Activated T-cell treated with anti-CD3 and anti-CD28 coated beads, Interleukin-2, amount 50 U/mL, for 72 hours (primary cell): ENCODE measurements at regions not wholly inside any gene's neighbourhood (a gene's known extent, or its start where the extent isn't known, plus 50 kb on each side); places are given as distances from the start of the nearest gene placed in this dataset.

ENCODE experiments used
- ATAC-seq, 2 donors: fragments of 150-1000 bp; cut with Tn5 transposase; replicated peaks in 1 of 2; 2 replicates each; pipeline ENCODE4 v1.10.0; 2021; ENCODE audit warnings: moderate library complexity in 2 of 2, mild to moderate bottlenecking in 1 of 2
- DNase-seq, 2 donors: peaks; one replicate each; pipeline ENCODE4 v3.0.0; 2021 to 2022; ENCODE audit warnings: mixed read lengths in 1 of 2
- H3K27ac Mint-ChIP-seq: one replicate; pipeline ENCODE4 v1.8.0; 2022; ENCODE audit warnings: mild to moderate bottlenecking, moderate library complexity, mixed read lengths
- H3K27me3 Mint-ChIP-seq: one replicate; pipeline ENCODE4 v1.8.0; 2022; ENCODE audit warnings: low read depth, mixed read lengths
- H3K36me3 Mint-ChIP-seq, 2 donors: one replicate each; pipeline ENCODE4 v1.8.0; 2022; ENCODE audit warnings: mixed read lengths in 2 of 2, mild to moderate bottlenecking in 1 of 2; ENCODE audit not compliant: insufficient read depth in 2 of 2
- H3K4me1 Mint-ChIP-seq: one replicate; pipeline ENCODE4 v1.8.0; 2022; ENCODE audit warnings: low read depth, mixed read lengths
- H3K4me3 Mint-ChIP-seq, 2 donors: one replicate each; pipeline ENCODE4 v1.8.0; 2022; ENCODE audit warnings: mild to moderate bottlenecking in 2 of 2, mixed read lengths in 2 of 2, moderate library complexity in 2 of 2
- H3K9me3 Mint-ChIP-seq, 2 donors: one replicate each; pipeline ENCODE4 v1.8.0; 2022; ENCODE audit warnings: mixed read lengths in 2 of 2

DNA sequence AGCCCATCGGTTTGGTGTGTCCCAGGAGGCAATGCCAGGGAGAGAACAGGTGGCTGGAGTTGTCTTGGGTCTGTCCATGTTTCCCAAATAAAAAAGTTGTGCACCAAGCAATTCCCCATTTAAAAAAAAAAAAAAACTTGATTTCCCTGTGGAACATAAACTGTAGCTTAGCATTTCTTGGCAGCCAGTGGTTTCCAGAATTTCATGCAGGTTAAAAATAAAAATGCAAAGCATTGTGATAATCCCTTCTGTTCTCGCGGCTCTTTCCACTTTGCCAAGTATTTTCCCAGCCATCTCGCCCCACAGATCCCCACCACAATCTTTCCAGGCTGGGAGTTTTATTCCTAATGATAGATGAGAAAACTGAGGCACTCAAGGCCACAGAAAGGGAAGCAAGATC, 51.4 kb upstream of the MSX1 start:
- H3K4me3 Mint-ChIP-seq, result no peak overlapping the region
- no peak overlapping the region for H3K27ac Mint-ChIP-seq
- peaks cover 7 to 9% of the 10 kb centered on the region in 2 donors for H3K9me3 Mint-ChIP-seq
- ATAC-seq (no peak), DNase-seq (no peak)
- no peaks in the 10 kb centered on the region for H3K4me1 Mint-ChIP-seq
- peaks cover 0 to 2% of the 10 kb centered on the region in 2 donors for H3K36me3 Mint-ChIP-seq
- H3K27me3 Mint-ChIP-seq, result peaks cover 21% of the 10 kb centered on the region

DNA sequence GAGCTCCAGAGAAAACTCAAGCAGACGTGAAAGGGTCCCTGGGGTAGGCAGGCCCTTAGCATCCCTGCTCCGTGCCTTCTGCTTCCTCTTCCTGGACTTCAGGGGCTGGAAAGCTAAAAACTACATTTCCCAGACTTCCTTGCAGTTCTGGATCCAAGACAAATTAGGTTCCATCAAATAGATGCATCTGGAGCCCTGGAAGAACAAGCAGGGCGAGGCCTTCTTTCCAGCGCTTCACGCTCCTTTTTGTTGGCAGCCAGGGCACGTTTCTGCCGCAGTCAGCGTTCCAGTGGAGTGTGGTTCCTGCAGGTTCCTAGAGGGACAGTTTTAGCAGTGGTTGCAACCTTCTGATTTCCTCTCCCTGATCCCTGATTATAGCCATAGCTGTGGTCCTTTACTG, 53.6 kb upstream of the MSX1 start:
- Mint-ChIP-seq H3K27me3 (no peaks in the 10 kb centered on the region), H3K9me3 (peaks cover 2 to 4% of the 10 kb centered on the region in 2 donors), H3K4me1 (no peaks in the 10 kb centered on the region), H3K4me3 (no peak overlapping the region), H3K36me3 (peaks cover 0 to 2% of the 10 kb centered on the region in 2 donors), H3K27ac (no peak overlapping the region)
- ATAC-seq (no peak), DNase-seq (no peak)

DNA sequence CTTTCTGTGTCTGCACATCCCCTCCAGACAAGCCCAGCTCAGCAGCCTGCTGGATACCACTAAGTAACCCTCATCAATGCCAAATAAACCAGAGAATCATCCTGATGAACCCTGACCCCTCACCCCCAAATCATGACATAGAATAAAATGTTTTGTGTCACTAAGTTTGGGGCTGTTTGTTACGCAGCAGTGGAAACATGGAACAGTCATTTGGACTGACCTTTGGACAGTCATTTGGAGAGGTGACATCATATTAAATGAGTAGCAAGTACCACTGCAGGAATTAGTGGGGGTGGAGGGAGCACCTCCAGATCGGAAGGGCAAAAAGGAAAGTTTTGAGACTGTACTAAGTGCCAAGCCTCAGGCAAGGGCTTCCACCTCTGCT, 55.6 kb upstream of the MSX1 start:
- no peak overlapping the region for H3K27ac Mint-ChIP-seq
- no peak for DNase-seq
- H3K36me3 Mint-ChIP-seq, result peaks cover 0 to 2% of the 10 kb centered on the region in 2 donors
- H3K4me3 Mint-ChIP-seq, result no peak overlapping the region
- no peak for ATAC-seq
- H3K27me3 Mint-ChIP-seq, result no peaks in the 10 kb centered on the region
- H3K4me1 Mint-ChIP-seq, result no peaks in the 10 kb centered on the region
- H3K9me3 Mint-ChIP-seq, result peaks cover 2 to 3% of the 10 kb centered on the region in 2 donors

DNA sequence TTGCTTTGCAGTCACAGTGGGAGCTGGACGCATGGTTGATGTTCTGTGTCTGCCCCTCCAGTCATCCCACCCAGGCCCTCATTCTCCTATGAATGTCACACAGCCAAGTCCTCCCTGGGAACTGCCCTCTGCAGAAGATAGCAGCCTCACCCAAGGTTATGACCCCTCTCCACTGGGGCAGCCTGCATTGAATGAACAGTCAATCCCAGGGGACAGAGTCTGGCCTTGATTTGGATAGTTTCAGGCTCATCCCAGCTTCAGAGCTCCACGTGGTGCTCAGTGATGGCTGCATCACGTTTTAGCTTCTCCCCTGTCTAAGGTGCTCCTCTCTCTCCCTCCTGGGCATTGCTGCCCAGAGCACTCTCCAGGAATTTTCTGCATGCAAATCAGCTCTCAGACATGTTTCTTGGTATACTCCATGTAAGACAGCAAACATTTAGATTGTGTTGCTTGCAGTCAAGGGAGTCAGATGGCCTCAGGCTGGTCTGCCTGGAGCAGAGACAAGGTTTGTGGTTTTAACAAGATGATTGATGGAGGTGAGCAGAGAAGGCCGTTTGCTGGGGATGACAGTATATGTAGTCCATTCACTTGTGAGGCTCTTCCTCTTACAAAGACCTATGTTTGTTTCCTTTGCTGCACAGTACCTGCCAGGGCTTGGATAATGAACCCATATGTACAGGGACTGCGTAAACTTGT, 56.1 kb upstream of the MSX1 start:
- no peak for DNase-seq
- no peak overlapping the region for H3K27ac Mint-ChIP-seq

DNA sequence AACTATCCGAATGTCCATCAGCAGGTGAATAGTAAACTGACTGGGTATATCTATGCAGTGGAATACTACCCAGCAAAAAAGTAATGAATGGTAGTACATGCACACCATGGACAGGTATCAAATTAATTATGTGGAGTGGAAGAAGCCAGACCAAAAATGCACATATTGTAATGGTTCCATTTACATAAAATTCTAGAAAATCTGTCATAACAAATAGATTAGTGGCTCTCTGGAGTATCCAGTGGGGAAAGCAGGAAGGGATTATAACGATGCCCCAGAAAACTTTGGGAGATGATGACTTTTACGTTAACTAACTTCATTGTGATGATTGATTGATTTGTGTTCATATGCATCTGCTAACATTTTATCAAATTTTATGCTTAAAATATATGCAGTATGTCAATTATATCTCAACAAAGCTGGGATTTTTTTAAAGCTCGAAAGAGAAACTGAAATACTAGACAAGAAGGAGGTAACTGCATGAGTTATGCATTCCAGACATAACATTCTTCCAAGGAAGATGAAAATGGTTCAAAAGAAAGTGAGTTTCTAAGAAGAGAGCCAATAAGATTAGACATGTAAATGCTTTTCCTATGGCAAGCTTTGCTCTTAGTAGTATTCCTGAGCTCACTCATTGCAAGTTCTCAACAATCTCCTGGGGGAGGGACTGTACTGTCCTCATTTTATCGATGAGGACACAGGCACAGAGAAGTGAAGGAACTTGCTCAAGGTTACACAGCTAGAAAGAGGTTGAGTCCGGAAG, 58.6 kb upstream of the MSX1 start:
- Mint-ChIP-seq H3K9me3 (peaks cover 2 to 5% of the 10 kb centered on the region in 2 donors), H3K27me3 (no peaks in the 10 kb centered on the region), H3K4me1 (no peaks in the 10 kb centered on the region), H3K36me3 (peaks cover 0 to 3% of the 10 kb centered on the region in 2 donors), H3K4me3 (no peak overlapping the region), H3K27ac (no peak overlapping the region)
- no peak for DNase-seq
- ATAC-seq, result no peak

More for the DNA sequence above, 56.1 kb upstream of the MSX1 start:
- Mint-ChIP-seq H3K9me3 (peaks cover 2 to 3% of the 10 kb centered on the region in 2 donors), H3K36me3 (peaks cover 0 to 2% of the 10 kb centered on the region in 2 donors), H3K4me1 (no peaks in the 10 kb centered on the region), H3K4me3 (no peak overlapping the region), H3K27me3 (no peaks in the 10 kb centered on the region)
- ATAC-seq, result no peak

DNA sequence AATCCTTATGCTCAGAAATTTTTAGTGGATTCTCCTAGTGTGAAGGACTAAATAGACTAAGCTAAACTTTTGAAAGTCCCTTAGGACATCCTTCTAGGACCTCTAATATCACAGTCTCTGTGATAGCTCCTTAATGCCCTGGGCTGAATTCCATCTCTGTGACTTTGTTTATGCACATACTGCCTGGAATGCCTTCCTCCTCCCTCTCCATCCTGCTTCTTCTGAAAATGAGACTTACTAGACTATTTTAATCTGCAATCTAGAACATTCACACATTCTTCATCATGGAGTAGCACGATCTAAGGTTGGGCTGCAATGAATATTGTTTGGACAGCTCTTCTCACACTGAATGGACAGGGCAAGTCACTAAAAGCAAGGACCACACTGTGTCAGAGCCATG, 65.0 kb upstream of the MSX1 start:
- Mint-ChIP-seq H3K27me3 (peaks cover 6% of the 10 kb centered on the region), H3K4me3 (no peak overlapping the region), H3K4me1 (no peaks in the 10 kb centered on the region), H3K9me3 (peaks cover 13 to 17% of the 10 kb centered on the region in 2 donors), H3K36me3 (peaks cover 7 to 10% of the 10 kb centered on the region in 2 donors), H3K27ac (no peak overlapping the region)
- ATAC-seq, result no peak
- DNase-seq, result no peak

DNA sequence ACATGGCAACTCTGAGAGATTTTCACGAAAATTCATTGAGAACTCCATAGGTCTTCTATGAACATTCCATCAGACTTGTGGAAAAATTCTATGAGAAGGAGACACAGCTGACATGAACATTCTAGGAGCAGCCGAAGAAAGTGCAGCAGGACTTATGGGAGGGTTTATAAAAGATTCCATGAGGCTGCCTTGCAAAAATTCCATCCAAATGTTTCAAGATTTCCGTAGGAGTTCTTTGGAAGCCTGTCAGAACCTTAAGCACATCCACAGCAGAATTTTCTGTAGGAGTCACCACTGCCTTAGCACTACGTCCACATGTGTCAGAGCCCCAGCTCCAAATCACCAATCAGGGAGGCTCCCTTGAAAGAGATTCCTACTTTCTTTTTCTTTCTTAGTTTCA, 67.0 kb upstream of the MSX1 start:
- DNase-seq, result no peak
- ATAC-seq, result no peak
- peaks cover 6% of the 10 kb centered on the region for H3K27me3 Mint-ChIP-seq
- H3K36me3 Mint-ChIP-seq, result peaks cover 17 to 18% of the 10 kb centered on the region in 2 donors
- peaks cover 22 to 26% of the 10 kb centered on the region in 2 donors for H3K9me3 Mint-ChIP-seq
- no peak overlapping the region for H3K4me3 Mint-ChIP-seq
- no peak overlapping the region for H3K27ac Mint-ChIP-seq
- H3K4me1 Mint-ChIP-seq, result peaks cover 5% of the 10 kb centered on the region

DNA sequence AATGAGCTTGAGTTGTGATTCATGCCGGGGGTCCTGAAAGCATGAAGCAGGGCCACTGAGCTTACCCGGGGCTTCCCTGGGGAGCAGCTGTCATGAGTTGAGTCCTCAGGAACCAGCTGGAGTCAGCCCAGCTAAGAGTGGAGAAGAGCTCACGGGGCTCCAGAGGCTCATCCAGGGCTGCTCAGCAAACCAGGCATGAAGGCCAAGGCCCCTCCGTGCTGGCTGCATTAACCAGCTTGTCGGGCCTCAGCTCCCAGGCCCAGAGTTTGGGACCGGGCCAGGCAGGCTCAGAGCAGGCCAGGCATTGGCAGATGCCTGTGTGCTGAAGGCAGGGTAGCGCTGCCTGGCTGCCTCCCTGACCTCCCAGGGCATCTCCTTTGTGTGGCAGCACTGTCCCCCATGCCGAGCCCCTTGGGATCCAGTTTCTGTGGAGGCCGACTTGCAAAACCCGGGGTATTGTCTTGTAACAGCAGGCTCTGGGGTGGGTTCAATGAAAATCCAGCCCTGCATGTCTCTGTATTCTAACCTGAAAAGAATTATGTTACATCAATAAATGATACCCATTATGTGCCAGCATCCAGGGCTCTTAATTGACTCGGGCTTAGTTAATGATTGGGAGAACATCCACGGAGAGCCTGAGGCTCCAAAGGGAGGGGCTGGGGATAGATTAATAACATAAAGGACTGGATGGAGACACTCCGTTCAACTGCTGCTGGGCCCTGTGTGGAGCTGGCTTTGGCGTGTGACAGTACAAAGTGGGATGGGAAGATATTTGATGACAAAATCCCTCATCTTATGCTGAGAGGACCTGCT, 68.0 kb upstream of the MSX1 start:
- peaks cover 6% of the 10 kb centered on the region for H3K27me3 Mint-ChIP-seq
- ATAC-seq, result no peak
- peaks cover 15 to 18% of the 10 kb centered on the region in 2 donors for H3K36me3 Mint-ChIP-seq

DNA sequence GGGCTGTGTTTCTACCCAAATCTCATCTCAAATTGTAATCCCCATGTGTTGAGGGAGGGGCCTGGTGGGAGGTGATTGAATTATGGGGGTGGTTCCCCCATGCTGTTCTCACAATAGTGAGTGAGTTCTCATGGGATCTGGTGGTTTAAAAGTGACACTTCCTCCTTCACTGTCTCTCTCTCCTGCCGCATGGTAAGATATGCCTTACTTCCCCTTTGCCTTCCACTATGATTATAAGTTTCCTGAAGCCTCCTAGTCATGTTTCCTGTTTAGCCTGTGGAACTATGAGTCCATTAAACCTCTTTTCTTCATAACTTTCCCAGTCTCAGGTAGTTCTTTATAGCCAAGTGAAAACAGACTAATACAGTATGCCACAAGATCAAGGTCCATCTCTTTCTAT, 70.0 kb upstream of the MSX1 start:
- peaks cover 6% of the 10 kb centered on the region for H3K27me3 Mint-ChIP-seq
- no peak for DNase-seq
- peaks cover 24 to 26% of the 10 kb centered on the region in 2 donors for H3K9me3 Mint-ChIP-seq
- H3K36me3 Mint-ChIP-seq, result peaks cover 17 to 18% of the 10 kb centered on the region in 2 donors
- no peak overlapping the region for H3K4me3 Mint-ChIP-seq
- H3K27ac Mint-ChIP-seq, result no peak overlapping the region
- no peak for ATAC-seq
- peaks cover 7% of the 10 kb centered on the region for H3K4me1 Mint-ChIP-seq

More for the DNA sequence above, 68.0 kb upstream of the MSX1 start:
- Mint-ChIP-seq H3K4me1 (peaks cover 7% of the 10 kb centered on the region), H3K9me3 (peaks cover 22 to 27% of the 10 kb centered on the region in 2 donors), H3K27ac (no peak overlapping the region), H3K4me3 (no peak overlapping the region)
- DNase-seq, result no peak

DNA sequence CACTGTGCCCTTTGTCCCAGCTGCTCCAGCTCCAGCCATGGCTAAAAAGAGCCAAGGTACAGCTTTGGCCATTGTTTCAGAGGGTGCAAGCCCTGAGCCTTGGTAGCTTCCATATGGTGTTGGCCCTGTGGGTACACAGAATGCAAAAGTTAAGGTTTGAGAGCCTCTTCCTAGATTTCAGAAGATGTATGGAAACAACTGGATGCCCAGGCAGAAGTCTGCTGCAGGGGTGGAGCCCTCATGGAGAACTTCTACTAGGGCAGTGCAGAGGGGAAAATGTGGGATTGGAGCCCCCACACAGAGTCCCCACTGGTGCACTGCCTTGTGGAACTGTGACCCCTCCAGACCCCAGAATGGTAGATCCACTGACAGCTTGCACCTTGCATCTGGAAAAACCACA, 70.9 kb upstream of the MSX1 start:
- peaks cover 5% of the 10 kb centered on the region for H3K27me3 Mint-ChIP-seq
- H3K4me1 Mint-ChIP-seq, result peaks cover 7% of the 10 kb centered on the region
- DNase-seq, result no peak
- H3K4me3 Mint-ChIP-seq, result no peak overlapping the region
- no peak overlapping the region for H3K27ac Mint-ChIP-seq
- H3K36me3 Mint-ChIP-seq, result peaks cover 16 to 17% of the 10 kb centered on the region in 2 donors
- ATAC-seq, result no peak
- peaks cover 22% of the 10 kb centered on the region in 2 donors for H3K9me3 Mint-ChIP-seq

DNA sequence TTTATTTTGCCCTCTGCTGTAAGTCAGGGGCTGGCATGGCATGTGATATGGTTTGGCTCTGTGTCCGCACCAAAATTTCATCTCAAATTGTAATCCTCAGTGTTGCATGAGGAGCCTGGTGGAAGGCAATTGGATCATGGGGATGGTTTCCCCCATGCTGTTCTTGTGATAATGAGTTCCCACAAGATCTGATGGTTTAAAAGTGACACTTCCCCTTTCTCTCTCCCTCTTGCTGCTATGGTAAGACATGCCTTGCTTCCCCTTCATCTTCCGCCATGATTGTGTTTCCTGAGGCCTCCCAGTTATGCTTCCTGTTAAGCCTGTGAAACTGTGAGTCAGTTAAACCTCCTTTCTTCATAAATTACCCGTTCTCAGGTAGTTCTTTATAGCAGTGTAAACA, 72.0 kb upstream of the MSX1 start:
- H3K27me3 Mint-ChIP-seq, result no peaks in the 10 kb centered on the region
- DNase-seq (no peak), ATAC-seq (no peak)
- peaks cover 7% of the 10 kb centered on the region for H3K4me1 Mint-ChIP-seq
- H3K4me3 Mint-ChIP-seq, result no peak overlapping the region
- H3K9me3 Mint-ChIP-seq, result peaks cover 17 to 18% of the 10 kb centered on the region in 2 donors
- no peak overlapping the region for H3K27ac Mint-ChIP-seq
- peaks cover 13 to 17% of the 10 kb centered on the region in 2 donors for H3K36me3 Mint-ChIP-seq

DNA sequence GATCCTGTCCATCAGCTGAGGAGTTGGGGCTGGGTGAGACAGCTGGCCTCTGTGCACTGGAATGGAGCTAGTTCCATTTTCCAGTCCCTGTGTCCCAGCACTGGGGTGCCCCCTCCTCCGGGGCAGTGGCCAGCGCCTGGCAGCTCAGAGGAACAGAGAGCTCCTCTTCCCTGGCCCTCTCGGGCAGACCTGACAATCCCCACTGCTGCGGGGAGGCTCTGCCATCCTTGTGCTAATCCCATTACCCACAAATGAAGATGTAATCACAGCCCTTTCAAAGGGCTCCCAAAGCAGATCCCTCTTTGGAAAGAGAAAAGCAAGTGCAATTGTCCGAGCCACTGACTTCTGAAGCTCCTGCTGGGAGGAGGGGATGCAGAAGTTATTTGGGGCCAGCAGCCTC, 75.1 kb upstream of the MSX1 start:
- Mint-ChIP-seq H3K4me3 (no peak overlapping the region), H3K9me3 (peaks cover 12 to 13% of the 10 kb centered on the region in 2 donors), H3K27me3 (no peaks in the 10 kb centered on the region), H3K27ac (no peak overlapping the region), H3K36me3 (peaks cover 8 to 13% of the 10 kb centered on the region in 2 donors), H3K4me1 (peaks cover 7% of the 10 kb centered on the region)
- no peak for ATAC-seq
- no peak for DNase-seq

DNA sequence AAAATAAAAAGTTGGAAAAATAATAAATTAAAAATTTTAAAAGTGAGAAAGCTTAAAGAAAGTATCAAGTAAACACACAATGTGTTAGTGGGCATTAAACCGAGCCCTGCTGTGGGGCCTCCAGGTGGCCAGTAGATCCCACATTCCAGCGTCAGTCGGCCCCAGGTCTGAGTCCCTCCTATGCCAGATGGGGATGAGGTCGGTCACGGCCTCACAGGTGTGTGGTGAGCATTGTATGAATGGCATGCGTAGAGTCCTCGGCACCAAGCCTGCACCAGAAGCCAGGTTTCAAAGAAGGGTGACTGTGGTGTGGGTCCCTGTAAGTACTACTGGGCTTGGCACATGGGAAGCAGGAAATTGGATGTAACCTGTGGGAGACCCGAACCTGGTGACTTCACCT, 75.6 kb upstream of the MSX1 start:
- peaks cover 7% of the 10 kb centered on the region for H3K4me1 Mint-ChIP-seq
- H3K27me3 Mint-ChIP-seq, result no peaks in the 10 kb centered on the region
- no peak overlapping the region for H3K4me3 Mint-ChIP-seq
- peaks cover 5 to 9% of the 10 kb centered on the region in 2 donors for H3K36me3 Mint-ChIP-seq
- DNase-seq (no peak), ATAC-seq (no peak)
- H3K27ac Mint-ChIP-seq, result no peak overlapping the region
- H3K9me3 Mint-ChIP-seq, result peaks cover 9% of the 10 kb centered on the region in 2 donors
